ENCODE measurements at regions not wholly inside any gene's neighbourhood (a gene's known extent, or its start where the extent isn't known, plus 50 kb on each side); places are given as distances from the start of the nearest gene placed in this dataset.

DNA sequence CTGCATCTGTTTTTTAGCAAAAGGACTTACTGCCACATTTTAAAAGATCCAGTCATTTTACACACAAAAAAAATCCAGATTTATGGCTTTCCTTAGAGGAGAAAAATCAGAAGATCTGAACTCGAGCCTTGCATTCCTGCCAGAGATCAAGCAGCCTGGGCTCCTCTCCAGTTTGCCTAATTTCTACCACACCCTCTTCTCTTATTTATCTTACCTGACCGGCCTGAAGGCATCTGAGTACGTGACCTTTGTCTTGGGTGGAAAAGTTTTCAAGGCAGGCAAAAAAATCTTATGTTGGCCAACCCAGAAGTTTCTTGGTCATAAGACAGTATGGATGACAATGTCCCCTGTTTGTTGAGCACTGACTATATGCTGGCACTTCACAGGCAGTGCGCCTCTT lies 60.3 kb downstream of the CHRD start:
- TF ChIP-seq, protein P1, sequence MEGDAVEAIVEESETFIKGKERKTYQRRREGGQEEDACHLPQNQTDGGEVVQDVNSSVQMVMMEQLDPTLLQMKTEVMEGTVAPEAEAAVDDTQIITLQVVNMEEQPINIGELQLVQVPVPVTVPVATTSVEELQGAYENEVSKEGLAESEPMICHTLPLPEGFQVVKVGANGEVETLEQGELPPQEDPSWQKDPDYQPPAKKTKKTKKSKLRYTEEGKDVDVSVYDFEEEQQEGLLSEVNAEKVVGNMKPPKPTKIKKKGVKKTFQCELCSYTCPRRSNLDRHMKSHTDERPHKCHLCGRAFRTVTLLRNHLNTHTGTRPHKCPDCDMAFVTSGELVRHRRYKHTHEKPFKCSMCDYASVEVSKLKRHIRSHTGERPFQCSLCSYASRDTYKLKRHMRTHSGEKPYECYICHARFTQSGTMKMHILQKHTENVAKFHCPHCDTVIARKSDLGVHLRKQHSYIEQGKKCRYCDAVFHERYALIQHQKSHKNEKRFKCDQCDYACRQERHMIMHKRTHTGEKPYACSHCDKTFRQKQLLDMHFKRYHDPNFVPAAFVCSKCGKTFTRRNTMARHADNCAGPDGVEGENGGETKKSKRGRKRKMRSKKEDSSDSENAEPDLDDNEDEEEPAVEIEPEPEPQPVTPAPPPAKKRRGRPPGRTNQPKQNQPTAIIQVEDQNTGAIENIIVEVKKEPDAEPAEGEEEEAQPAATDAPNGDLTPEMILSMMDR (IDR thresholded peaks at IDR 0.05; ENCODE audit: low read depth, low read length): no peak
- DNase-seq (ENCODE audit: extremely low read depth, low read depth): no peak

GRCh38 chr3:184441202-184441900 lies 61.5 kb downstream of the CHRD start:
- TF ChIP-seq, protein P1 (IDR thresholded peaks at IDR 0.05; ENCODE audit: low read depth, low read length): no peak
- no peak for DNase-seq (ENCODE audit: extremely low read depth, low read depth)

DNA sequence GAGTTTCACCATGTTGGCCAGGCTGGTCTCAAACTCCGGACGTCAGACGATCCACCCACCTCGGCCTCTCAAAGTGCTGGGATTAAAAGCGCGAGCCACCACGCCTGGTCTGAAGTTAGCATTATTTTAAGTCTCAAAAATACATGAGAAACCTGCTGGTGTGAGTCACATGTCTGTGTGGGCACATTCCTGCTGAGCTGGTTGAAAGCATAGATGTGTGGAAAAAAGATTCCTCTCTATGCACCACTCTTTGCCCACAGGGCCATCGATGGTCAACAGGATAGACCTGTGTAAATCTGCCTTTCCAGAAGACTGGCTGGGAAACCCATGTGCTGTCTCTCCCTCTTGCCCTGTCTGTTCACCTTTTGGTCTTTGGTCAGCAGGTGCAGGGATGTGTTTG lies 63.5 kb downstream of the CHRD start:
- no peak for DNase-seq (ENCODE audit: extremely low read depth, low read depth)
- TF ChIP-seq, protein P1 (IDR thresholded peaks at IDR 0.05; ENCODE audit: low read depth, low read length): no peak

GRCh38 chr3:184443831-184444230 lies 64.0 kb downstream of the CHRD start:
- TF ChIP-seq, protein P1 (IDR thresholded peaks at IDR 0.05; ENCODE audit: low read depth, low read length): no peak
- no peak for DNase-seq (ENCODE audit: extremely low read depth, low read depth)

DNA sequence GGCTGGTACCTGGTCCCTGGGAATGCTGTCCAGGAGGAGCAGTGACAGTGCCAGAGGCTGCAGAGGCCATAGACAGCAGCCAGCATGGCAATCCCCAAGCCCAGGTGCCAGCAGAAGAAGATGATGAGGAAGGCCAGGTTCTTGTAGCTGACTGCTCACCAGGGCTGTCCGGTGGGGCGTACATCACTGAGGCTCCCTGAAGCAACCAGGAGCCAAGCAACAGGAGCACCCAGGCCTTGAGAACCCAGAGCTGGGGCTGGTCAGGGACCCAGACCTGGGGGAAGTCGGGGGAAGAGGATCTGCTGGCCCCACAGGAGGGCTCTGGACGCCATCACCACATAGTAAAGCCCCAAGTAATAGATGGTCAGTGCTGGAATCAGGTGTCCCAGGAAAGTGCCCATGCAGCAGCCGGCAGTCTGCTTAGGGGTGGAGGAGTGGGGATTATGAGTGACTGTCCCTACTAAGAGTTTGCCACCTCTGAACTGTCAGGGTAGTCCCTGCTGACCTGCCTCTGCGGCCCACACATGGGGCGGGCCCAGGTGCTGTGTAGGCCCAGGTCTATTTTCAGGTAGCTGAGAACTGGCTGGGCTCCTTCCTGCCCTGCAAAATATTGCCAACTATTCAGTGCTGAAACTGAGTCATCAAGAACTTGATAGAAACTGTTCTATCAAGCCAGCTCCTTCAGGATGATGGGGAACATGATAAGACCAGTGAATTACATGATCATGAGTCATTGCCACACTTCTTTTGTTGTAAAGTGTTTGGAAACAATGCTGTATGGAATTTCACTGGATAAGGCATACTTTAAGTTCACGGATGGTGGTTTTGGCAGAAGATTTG lies 68.7 kb downstream of the CHRD start:
- TF ChIP-seq, protein P1 (IDR thresholded peaks at IDR 0.05; ENCODE audit: low read depth, low read length): no peak
- DNase-seq (ENCODE audit: extremely low read depth, low read depth): no peak

DNA sequence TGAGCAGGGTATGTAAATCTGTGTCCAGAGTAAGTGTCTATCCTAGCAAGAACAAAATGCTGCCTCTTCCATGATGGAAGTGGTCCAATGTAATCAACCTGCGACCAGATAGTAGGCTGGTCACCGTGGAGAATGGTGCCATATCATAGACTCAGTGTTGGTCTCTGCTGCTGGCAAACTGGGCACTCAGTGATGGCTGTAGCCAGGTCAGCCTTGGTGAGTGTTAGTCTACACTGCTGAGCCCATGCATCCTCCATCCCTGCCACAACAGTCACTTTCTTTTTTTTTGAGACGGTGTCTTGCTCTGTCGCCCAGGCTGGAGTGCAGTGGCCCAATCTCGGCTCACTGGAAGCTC lies 69.3 kb downstream of the CHRD start:
- TF ChIP-seq, protein P1 (IDR thresholded peaks at IDR 0.05; ENCODE audit: low read depth, low read length): no peak
- DNase-seq (ENCODE audit: extremely low read depth, low read depth): no peak

GRCh38 chr3:184450547-184450946 lies 70.7 kb downstream of the CHRD start:
- TF ChIP-seq, protein P1 (IDR thresholded peaks at IDR 0.05; ENCODE audit: low read depth, low read length): no peak
- no peak for DNase-seq (ENCODE audit: extremely low read depth, low read depth)
